Left renal cortex interstitium (tissue), 4 donors: ENCODE measurements at regions not wholly inside any gene's neighbourhood (a gene's known extent, or its start where the extent isn't known, plus 50 kb on each side); places are given as distances from the start of the nearest gene placed in this dataset.

Source experiments
- DNase-seq, 4 donors: peaks; one replicate each; pipeline ENCODE4 v3.0.0-alpha.2; 2013; ENCODE audit warnings: low read depth in 4 of 4, low spot score in 2 of 4, missing footprints in 1 of 4

- no peak for DNase-seq
Measured at GRCh38 chr20:60960500-60960899, 291.6 kb upstream of the CDH4 start.

GRCh38 chr20:60961551-60961950 lies 290.5 kb upstream of the CDH4 start:
- no peak for DNase-seq

GRCh38 chr20:60962367-60963045 lies 289.6 kb upstream of the CDH4 start:
- DNase-seq = no peak

GRCh38 chr20:60963146-60963545 lies 288.9 kb upstream of the CDH4 start:
- DNase-seq = no peak

- DNase-seq = no peak
Measured at GRCh38 chr20:60964911-60965310, 287.1 kb upstream of the CDH4 start.

GRCh38 chr20:60966031-60966430 lies 286.0 kb upstream of the CDH4 start:
- DNase-seq = no peak

- no peak for DNase-seq
Measured at GRCh38 chr20:60966766-60967165, 285.3 kb upstream of the CDH4 start.

GRCh38 chr20:60967431-60968316 lies 284.4 kb upstream of the CDH4 start:
- no peak for DNase-seq

- DNase-seq = no peak
Measured at GRCh38 chr20:60968853-60969720, 283.0 kb upstream of the CDH4 start.

- no peak for DNase-seq
Measured at GRCh38 chr20:60970601-60971000, 281.5 kb upstream of the CDH4 start.

GRCh38 chr20:60974022-60974421 lies 278.0 kb upstream of the CDH4 start:
- no peak for DNase-seq

GRCh38 chr20:60974441-60974945 lies 277.6 kb upstream of the CDH4 start:
- DNase-seq = no peak

GRCh38 chr20:60976139-60976538 lies 275.9 kb upstream of the CDH4 start:
- no peak for DNase-seq

GRCh38 chr20:60976913-60977312 lies 275.1 kb upstream of the CDH4 start:
- DNase-seq = no peak

GRCh38 chr20:60977901-60978300 lies 274.2 kb upstream of the CDH4 start:
- no peak for DNase-seq

- DNase-seq = no peak
Measured at GRCh38 chr20:60984666-60985065, 267.4 kb upstream of the CDH4 start.

- no peak for DNase-seq
Measured at GRCh38 chr20:60986506-60987156, 265.4 kb upstream of the CDH4 start.

GRCh38 chr20:60990061-60990460 lies 262.0 kb upstream of the CDH4 start:
- DNase-seq = no peak

- no peak for DNase-seq
Measured at GRCh38 chr20:60990643-60991042, 261.4 kb upstream of the CDH4 start.

GRCh38 chr20:60993433-60994044 lies 258.5 kb upstream of the CDH4 start:
- no peak for DNase-seq
